Right lobe of liver (tissue), 4 donors: ENCODE measurements at regions not wholly inside any gene's neighbourhood (a gene's known extent, or its start where the extent isn't known, plus 50 kb on each side); places are given as distances from the start of the nearest gene placed in this dataset.

Experiments used
- POLR2A ChIP-seq: fragments of 450-650 bp; IDR thresholded peaks from one replicate; pipeline ENCODE4 v1.6.1; 2017; ENCODE audit warnings: antibody characterized with exemption, mild to moderate bottlenecking
- TF ChIP-seq, protein P1 (sequence below), 4 donors: fragments of 200-600 bp in 3 of 4; fragments of 450-650 bp in 1 of 4; IDR thresholded peaks; one replicate each; pipeline versions ENCODE4 v1.5.1 to v1.8.0; 2016 to 2022; ENCODE audit warnings: antibody characterized with exemption in 4 of 4, mild to moderate bottlenecking in 2 of 4
- donor health status: DM: no; HTN: no; CAD: no.
- donor health status: DM: no; HTN: no; CAD: no.
- donor health status: DM: no; HTN: yes; CAD: no.

DNA sequence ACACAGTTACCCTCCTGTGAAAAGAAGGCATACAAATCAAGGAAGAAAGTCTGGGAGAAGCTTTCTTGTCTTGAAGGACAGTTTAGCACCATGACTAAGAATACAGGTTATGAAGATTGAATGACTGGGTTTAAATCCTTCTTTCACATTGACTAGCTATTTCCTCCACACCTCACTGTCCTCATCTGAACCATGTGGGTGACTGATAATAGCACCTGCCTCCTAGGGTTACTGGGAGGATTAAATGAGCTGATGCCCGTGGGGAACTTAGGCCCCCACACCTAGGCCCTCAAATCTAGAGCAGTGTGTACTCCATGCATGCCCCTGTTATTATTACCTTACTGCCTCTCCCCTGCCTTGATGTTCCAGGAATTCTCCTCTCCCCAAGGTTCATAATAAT, 202.9 kb downstream of the FBXO15 start:
- TF ChIP-seq, protein P1, sequence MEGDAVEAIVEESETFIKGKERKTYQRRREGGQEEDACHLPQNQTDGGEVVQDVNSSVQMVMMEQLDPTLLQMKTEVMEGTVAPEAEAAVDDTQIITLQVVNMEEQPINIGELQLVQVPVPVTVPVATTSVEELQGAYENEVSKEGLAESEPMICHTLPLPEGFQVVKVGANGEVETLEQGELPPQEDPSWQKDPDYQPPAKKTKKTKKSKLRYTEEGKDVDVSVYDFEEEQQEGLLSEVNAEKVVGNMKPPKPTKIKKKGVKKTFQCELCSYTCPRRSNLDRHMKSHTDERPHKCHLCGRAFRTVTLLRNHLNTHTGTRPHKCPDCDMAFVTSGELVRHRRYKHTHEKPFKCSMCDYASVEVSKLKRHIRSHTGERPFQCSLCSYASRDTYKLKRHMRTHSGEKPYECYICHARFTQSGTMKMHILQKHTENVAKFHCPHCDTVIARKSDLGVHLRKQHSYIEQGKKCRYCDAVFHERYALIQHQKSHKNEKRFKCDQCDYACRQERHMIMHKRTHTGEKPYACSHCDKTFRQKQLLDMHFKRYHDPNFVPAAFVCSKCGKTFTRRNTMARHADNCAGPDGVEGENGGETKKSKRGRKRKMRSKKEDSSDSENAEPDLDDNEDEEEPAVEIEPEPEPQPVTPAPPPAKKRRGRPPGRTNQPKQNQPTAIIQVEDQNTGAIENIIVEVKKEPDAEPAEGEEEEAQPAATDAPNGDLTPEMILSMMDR (IDR thresholded peaks at IDR 0.05), result no peak
- no peak for TF ChIP-seq POLR2A
